ENCODE measurements at regions not wholly inside any gene's neighbourhood (a gene's known extent, or its start where the extent isn't known, plus 50 kb on each side); places are given as distances from the start of the nearest gene placed in this dataset.

DNA sequence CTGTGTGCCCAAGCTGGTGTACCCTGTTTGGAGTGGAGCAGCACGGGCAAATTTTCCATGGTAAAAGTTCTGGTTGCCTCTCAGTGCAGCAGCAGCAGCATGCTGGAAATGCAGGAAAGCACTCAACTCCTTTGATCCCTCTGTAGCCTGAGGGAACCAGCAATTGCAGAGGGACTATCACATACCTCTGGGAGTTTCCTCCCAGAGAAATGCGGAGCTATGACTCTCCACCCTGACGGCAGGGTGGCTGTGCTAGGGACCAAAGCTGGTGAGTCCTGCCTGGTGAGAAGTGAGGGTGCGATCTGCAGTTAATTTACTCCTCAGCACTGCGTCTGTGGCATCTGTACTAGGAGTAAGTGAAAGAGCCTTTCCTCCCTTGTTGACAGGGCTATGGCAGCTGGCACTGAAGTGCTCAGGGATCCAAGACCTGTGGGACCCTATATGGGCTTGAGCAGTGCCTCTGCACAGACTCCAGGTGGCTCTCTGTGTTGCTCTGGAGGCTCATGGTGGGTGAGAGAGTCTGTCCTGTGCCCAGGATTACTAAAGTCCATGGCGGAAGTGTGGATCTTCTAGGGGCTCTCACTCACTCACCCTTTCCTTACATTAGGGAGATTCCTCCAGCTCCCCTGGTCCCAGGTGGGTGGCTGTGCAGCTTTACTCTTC lies 601.2 kb upstream of the TYRP1 start:
- TF ChIP-seq, protein P1, sequence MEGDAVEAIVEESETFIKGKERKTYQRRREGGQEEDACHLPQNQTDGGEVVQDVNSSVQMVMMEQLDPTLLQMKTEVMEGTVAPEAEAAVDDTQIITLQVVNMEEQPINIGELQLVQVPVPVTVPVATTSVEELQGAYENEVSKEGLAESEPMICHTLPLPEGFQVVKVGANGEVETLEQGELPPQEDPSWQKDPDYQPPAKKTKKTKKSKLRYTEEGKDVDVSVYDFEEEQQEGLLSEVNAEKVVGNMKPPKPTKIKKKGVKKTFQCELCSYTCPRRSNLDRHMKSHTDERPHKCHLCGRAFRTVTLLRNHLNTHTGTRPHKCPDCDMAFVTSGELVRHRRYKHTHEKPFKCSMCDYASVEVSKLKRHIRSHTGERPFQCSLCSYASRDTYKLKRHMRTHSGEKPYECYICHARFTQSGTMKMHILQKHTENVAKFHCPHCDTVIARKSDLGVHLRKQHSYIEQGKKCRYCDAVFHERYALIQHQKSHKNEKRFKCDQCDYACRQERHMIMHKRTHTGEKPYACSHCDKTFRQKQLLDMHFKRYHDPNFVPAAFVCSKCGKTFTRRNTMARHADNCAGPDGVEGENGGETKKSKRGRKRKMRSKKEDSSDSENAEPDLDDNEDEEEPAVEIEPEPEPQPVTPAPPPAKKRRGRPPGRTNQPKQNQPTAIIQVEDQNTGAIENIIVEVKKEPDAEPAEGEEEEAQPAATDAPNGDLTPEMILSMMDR (IDR thresholded peaks at IDR 0.05; ENCODE audit: low read depth, low read length) = no peak
- Histone ChIP-seq H3K27ac (no peak overlapping the region), H3K9me3 (ENCODE audit: low read depth) (no peaks in the 10 kb centered on the region), H3K27me3 (no peaks in the 10 kb centered on the region), H3K4me3 (no peak overlapping the region), H3K4me1 (ENCODE audit: low read depth) (no peaks in the 10 kb centered on the region), H3K36me3 (no peaks in the 10 kb centered on the region)
- no peak for DNase-seq (ENCODE audit: low read depth in 1 of 2, low spot score in 1 of 2)

DNA sequence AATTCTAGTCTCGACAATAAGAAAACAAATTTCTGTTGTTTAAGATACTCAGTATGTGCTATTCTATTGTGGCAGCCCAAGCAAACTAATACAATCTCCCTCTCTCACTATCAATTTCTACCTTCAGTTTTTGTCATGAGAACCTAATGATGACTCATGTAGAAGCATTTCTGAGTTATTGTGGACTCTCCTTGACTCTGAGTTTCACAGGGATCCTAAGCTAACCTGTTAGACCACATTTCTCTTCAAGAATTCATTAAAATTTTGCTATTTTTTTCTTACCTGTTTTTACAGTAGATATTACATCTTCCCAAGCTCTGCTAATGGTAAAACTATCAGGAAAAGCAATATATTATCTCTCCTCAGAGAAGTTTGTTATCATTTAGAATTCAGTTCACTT lies 599.1 kb upstream of the TYRP1 start:
- TF ChIP-seq, protein P1 (IDR thresholded peaks at IDR 0.05; ENCODE audit: low read depth, low read length) = no peak
- Histone ChIP-seq H3K27ac (no peak overlapping the region), H3K27me3 (no peaks in the 10 kb centered on the region), H3K36me3 (no peaks in the 10 kb centered on the region), H3K4me1 (ENCODE audit: low read depth) (no peaks in the 10 kb centered on the region), H3K4me3 (no peak overlapping the region), H3K9me3 (ENCODE audit: low read depth) (no peaks in the 10 kb centered on the region)
- no peak for DNase-seq (ENCODE audit: low read depth in 1 of 2, low spot score in 1 of 2)

DNA sequence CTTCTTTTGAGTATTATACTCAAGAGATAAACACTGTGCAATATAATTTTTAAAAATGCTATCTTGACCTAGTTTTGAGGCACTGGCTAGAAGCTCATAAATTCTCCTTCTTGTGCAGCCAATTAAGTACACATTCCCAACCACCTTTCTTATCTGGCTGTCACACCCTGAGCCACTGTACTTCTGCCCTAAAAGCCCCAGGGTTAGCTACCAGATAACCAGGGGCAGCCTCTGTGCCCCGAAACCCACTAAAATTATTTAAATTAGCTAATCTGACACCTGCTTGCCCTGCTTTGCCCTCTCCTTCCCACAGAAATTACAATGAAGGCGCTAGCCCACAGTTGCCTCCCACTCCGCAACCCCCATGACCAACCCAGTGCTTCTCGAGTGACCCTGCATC lies 597.3 kb upstream of the TYRP1 start:
- H3K27ac ChIP-seq = no peak overlapping the region
- no peaks in the 10 kb centered on the region for H3K9me3 ChIP-seq (ENCODE audit: low read depth)
- TF ChIP-seq, protein P1 (IDR thresholded peaks at IDR 0.05; ENCODE audit: low read depth, low read length) = no peak
- no peak for DNase-seq (ENCODE audit: low read depth in 1 of 2, low spot score in 1 of 2)
- H3K27me3 ChIP-seq = no peaks in the 10 kb centered on the region
- H3K4me3 ChIP-seq = no peak overlapping the region
- H3K4me1 ChIP-seq (ENCODE audit: low read depth) = no peaks in the 10 kb centered on the region
- H3K36me3 ChIP-seq = no peaks in the 10 kb centered on the region

DNA sequence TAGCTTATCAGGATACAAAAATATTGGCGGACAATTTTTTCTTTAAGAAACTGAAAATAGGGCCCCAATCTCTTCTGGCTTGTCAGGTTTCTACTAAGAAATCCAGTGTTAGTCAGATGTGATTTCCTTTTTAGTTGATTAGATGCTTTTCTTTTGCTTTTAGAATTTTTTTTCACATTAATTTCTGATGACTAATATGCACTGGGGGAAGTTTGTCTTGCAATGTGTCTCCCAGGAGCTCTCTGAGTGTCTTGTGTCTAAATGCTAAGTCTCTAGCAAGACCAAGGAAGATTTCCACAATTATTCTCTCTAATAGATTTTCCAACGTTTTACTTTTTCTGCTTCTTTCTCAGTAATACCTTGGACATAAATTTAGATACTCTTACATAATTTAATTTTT lies 559.8 kb upstream of the TYRP1 start:
- Histone ChIP-seq H3K27ac (no peak overlapping the region), H3K36me3 (no peaks in the 10 kb centered on the region), H3K27me3 (no peaks in the 10 kb centered on the region), H3K4me3 (no peak overlapping the region), H3K4me1 (ENCODE audit: low read depth) (no peaks in the 10 kb centered on the region), H3K9me3 (ENCODE audit: low read depth) (no peaks in the 10 kb centered on the region)
- DNase-seq (ENCODE audit: low read depth in 1 of 2, low spot score in 1 of 2) = no peak
- TF ChIP-seq, protein P1 (IDR thresholded peaks at IDR 0.05; ENCODE audit: low read depth, low read length) = no peak

DNA sequence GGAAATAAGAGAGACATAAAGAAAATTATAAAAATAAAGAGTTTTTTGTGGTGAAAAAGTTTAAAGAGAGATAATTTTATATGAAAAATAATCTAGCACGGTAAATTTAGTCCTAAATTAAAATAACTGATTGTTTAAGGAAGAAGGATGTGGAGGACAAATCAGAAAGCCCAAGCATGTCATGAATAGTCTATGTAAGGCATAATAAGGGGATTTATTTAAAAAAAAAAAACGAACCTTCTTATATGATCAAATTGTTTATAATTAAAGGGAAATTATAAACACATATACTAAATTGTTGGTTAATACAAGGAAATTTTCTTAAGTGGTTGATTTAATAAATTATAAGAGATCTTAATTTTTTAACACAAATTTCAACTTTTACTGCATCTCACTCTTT lies 551.8 kb upstream of the TYRP1 start:
- DNase-seq (ENCODE audit: low read depth in 1 of 2, low spot score in 1 of 2) = no peak
- Histone ChIP-seq H3K27me3 (no peaks in the 10 kb centered on the region), H3K9me3 (ENCODE audit: low read depth) (no peaks in the 10 kb centered on the region), H3K27ac (no peak overlapping the region), H3K36me3 (no peaks in the 10 kb centered on the region), H3K4me3 (no peak overlapping the region), H3K4me1 (ENCODE audit: low read depth) (no peaks in the 10 kb centered on the region)
- TF ChIP-seq, protein P1 (IDR thresholded peaks at IDR 0.05; ENCODE audit: low read depth, low read length) = no peak
